ENCODE measurements at regions not wholly inside any gene's neighbourhood (a gene's known extent, or its start where the extent isn't known, plus 50 kb on each side); places are given as distances from the start of the nearest gene placed in this dataset.

DNA sequence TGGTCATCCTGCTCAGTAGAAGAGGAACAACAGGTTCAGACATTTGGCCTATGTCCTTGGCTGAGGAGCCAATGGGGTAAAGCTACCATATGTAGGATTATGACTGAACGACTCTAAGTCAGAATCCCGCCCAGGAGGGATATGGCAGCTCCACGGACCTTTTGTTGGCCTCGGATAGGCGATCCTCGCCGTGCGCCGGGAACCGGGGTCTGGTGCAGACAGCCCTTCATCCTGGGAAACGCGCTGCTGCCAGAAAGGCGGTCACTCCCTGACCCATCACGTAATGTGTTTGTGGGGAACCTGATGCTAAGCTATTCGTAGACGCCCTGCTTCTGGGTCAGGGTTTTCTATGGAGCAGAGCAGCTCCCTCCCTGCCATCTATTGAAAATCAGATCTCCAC, 178.9 kb upstream of the ALG10B start:
- no peak for DNase-seq (ENCODE audit: low read depth)
- in situ Hi-C loops (cut with HindIII; ENCODE audit: low pct_unique_long_range_greater_than_20kb, low sequenced_read_pairs): no loop called here

DNA sequence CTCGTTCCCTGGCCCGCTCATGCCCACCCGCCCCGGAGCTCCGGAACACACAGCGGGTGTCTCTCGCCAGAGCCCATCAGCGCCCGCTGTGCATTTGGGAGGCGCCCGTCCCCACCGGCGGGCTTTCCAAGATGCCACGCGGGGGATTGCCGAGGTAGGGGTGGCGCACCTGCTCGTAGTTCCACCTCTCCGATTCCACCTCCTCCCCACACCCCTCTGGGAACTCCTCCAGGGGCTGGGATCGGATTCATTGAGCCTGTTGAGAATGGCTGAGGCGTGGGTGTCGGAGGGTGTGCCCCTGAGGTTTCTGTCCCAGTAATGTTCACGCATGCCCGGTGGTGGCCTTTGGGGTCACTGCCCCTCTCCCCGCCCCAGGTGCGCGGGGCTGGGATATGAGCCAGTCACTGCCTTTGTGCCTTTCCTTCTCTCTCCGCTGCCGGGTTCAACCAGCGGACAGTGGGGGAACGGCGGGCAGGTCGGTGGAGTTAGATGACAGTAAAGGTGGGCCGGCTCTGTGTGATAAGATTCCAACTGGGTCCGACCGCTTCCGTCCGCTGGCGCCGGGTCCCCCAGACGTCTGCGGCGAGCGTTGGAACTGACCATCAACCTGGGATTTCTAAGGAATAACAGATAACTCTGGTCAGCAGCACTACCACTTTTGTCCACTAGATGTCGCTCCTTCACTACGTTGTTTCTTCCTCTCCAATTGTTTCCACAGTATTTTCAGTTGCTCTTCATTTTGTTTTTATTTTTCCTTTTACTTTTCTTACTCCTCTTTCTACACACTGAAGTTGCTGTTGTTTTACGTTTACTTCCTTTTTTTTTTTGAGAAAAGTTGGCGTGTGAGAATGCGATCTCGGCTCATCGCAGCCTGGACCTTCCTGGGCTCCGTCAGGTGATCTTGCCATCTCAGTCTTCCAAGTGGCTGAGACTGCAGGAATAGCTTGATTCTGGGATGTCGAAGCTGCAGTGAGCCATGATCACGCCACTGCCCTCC, 178.1 kb upstream of the ALG10B start:
- peak; percentile 88 for DNase-seq (ENCODE audit: low read depth)
- in situ Hi-C loops (cut with HindIII; ENCODE audit: low pct_unique_long_range_greater_than_20kb, low sequenced_read_pairs): no loop called here

DNA sequence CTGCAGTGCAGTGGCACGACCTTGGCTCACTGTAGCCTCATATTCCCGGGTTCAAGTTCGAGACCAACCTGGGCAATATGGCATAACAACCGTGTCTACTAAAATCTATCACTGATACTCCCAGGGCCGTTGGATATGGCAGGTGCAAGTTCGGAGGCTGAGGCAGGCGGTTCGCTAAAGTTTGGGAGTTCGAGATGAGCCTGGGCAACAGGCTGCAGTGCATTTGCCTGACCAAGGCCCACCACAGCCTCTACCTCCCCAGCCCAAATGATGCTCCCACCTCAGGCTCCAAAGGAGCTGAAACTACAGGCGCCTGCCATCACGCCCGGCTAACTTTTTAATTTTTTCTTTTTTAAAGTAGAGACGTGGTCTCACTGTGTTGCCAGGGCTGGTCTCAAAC, 177.1 kb upstream of the ALG10B start:
- in situ Hi-C loops (cut with HindIII; ENCODE audit: low pct_unique_long_range_greater_than_20kb, low sequenced_read_pairs): no loop called here
- no peak for DNase-seq (ENCODE audit: low read depth)

DNA sequence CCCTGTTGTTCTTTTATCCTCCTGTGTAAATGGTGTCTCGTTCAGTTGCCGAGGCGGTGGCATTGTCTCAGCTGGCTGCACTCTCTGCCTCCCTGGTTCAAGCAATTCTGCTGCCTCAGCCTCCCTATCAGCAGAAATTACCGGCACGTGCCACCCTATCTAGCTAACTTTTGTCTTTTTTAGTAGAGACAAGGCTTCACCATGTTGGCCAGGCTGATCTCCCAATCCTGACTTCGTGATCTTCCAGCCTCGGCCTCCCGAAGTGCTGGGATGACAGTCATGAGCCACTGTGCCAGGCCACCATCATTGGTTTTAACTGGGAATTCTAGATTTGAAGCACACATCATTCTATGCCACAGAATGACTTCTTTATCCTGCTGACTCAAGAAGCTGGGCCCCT, 175.3 kb upstream of the ALG10B start:
- in situ Hi-C loops (cut with HindIII; ENCODE audit: low pct_unique_long_range_greater_than_20kb, low sequenced_read_pairs): no loop called here

DNA sequence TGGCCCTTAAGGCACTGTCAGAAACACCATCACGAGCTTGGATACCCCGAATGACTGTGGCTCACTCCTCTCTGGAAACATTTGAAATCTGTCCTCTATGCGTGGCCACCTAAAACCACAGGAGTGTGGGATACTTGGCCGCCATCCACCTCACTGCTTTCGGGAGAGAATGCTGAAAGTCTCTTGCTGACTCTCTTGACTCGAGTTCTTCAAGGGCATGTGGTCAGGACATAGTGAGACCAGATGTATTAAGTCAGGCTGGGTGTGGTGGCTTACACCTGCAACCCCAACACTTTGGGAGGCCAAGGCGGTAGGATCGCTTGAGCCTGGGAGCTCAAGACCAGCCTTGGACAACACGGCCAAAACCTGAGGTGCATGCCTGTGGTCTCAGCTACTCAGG, 174.7 kb upstream of the ALG10B start:
- in situ Hi-C loops (cut with HindIII; ENCODE audit: low pct_unique_long_range_greater_than_20kb, low sequenced_read_pairs): no loop called here
- DNase-seq (ENCODE audit: low read depth): no peak

More for the DNA sequence above, 175.3 kb upstream of the ALG10B start:
- no peak for DNase-seq (ENCODE audit: low read depth)

DNA sequence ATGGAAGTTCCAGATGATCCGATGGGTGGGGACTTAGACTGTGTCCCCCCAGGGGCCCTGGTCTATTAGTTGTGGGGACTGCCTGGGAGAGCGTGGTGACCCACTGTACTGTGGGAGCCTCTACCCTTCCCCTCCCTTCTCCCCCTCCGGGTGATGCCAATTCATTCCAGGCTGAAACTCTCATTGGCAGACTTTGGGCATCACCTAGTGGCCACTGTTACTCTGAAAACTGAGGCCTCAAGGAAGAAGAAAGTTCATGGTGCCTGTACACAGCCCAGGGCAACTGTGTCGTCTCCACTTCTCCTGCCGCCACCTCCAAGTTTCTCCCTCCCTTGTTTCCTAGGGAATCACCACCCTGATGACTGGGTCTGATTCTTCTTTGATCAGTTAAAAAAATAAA, 173.6 kb upstream of the ALG10B start:
- in situ Hi-C loops (cut with HindIII; ENCODE audit: low pct_unique_long_range_greater_than_20kb, low sequenced_read_pairs): no loop called here
- no peak for DNase-seq (ENCODE audit: low read depth)

DNA sequence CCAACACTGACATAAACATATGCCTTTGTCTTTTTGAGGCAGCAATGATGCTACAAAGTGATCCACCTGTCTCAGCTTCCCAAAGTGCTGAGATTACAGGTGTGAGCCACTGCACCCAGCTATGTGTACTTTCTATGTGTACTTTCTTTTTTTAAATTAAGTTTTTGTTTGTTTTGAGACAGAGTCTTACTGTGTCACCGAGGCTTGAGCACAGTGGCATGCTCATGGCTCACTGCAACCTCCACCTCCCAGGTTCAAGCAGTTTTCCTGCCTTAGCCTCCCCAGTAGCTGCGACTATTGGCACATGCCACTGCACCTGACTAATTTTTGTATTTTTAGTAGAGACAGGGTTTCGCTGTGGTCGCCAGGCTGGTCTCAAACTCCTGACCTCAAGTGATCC, 172.5 kb upstream of the ALG10B start:
- in situ Hi-C loops (cut with HindIII; ENCODE audit: low pct_unique_long_range_greater_than_20kb, low sequenced_read_pairs): no loop called here
- no peak for DNase-seq (ENCODE audit: low read depth)

DNA sequence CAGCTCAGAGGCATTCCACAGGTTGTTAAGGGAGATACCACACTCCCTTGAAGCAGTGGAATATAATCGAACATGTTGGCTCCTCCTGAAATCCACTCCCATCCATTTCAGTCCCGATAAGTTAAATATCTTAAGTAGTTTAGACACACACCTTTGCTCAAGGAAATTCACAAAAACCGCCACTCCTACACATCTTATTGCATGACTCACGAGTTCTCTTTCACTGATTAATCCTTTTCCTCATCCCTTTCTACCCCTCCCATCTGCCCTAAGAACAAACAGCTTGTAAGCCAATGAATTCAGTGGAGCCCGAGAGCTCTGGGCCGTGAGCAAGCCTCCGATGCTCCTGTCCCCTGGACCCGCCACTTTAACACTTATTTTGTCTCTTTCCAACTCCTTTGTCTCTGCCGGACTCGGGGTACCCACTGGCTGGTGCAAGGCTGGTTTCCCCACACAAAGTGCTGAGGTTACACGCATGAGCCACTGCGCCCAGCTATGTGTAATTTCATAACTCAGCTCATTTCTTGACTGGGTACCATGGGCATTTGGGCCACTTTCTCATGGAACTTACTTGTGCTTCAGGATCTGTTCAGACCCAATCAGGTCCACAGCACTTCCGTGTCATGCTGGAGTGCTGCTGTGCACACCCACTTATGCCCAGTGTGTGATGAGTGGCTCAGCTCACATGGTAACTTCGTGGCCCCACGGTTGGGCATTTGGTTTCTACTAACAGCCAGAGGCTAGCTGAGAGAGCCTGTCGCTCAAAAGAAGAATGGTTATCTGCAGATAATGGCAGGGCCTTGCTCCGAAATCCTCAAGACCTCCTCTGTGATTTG, 171.8 kb upstream of the ALG10B start:
- in situ Hi-C loops (cut with HindIII; ENCODE audit: low pct_unique_long_range_greater_than_20kb, low sequenced_read_pairs): no loop called here
- DNase-seq (ENCODE audit: low read depth): peak; percentile 88

DNA sequence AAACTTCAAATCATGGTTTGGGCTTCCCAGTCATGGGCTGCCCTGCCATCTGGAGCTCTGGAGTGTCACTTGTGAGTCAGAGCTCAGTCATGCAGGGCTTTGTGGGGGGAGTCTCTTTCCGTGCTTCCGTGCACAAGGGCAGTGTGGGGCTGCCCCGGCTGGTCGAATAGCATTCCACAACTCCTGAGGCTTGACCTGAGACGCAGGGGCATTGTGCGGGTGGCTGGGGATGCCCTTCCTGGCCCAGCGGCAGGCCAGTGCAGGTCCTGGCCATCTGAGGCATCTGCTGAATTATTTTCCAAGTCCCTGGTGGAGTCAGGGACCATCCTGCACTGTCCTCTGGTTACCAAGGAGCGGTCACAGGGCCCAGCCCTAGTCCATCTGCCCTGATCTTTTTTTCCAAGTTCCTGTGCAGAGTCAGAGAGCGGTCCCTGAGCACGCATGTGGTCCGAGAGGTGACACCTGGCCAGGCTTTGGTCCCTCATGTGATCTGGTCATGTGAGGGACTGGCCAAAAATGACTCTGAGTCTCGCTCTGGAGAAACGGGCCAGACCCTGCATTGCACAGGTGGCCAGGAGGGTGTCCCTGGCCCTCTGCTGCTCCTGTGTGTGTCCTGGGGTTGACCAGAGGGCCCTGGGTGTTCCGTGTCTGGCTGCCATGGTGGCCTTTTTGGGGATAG, 167.0 kb upstream of the ALG10B start:
- peak; percentile 97 for DNase-seq (ENCODE audit: low read depth)
- in situ Hi-C loops (cut with HindIII; ENCODE audit: low pct_unique_long_range_greater_than_20kb, low sequenced_read_pairs): no loop called here

DNA sequence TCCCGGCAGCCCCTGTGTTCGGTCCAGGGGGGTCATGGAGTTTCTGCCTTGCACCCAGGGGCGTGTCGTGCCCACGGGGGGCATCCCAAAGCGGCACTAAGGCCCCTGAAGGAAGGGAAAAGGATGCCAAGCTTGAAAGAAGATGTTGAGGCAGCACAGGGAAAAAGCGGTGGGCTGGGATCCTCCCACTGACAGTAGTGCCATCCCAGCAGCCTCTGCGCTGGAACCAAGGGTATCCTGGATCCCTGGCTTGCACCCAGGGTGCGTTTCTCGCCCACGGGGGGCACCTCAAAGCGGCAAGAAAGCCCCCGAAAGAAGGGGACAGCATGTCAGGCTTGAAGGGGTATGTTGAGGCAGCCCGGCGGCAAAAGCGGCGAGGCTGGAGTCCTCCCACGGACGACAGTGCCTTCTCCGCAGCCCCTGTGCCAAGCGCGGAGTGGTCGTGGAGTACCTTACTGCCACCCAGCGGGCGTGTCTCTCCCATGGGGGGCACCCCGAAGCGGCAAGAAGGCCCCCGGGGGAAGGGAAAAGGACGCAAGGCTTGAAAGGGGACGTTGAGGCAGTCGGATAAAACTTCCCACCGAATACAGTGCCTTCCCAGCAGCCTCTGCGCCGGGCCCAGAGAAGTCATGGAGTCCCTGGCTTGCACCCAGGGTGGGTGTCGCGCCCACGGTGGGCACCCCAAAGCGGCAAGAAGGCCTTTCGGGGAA, 164.4 kb upstream of the ALG10B start:
- in situ Hi-C loops (cut with HindIII; ENCODE audit: low pct_unique_long_range_greater_than_20kb, low sequenced_read_pairs): no loop called here
- no peak for DNase-seq (ENCODE audit: low read depth)

DNA sequence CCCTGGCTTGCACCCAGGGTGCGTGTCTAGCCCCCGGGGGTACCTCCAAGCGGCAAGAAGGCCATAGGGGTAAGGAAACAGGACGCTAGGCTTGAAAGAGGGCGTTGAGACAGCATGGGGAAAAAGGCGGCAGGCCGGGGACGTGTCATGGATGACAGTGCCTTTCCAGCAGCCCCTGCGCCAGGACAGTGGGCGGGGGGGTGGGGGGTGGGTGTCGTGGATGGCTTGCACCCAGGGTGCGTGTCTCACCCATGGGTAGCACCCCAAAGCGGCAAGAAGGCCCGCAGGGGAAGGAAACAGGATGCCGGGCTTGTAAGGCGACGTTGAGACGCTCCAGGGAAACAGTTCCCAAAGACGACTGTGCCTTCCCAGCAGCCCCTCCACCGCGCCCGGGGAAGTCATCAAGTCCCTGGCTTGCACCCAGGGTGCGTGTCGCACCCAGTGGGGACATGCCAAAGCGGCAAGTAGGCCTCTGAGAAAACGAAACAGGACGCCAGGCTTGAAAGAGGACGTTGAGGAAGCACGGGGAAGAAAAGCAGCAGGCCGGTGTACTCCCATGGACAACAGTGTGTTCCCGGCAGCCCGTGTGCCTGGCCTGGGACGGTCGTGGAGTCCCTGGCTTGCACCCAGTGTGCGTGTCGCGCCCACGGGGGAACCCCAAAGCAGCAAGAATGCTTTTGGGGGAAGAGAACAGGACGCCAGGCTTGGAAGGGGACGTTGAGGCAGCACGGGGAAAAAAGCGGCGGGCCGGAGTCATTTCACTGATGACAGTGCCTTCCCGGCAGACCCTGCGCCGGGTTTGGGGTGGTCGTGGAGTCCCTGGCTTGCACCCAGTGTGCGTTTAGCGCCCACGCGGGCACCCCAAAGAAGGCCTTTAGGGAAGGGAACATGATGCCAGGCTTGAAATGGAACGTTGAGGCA, 163.5 kb upstream of the ALG10B start:
- no peak for DNase-seq (ENCODE audit: low read depth)
- in situ Hi-C loops (cut with HindIII; ENCODE audit: low pct_unique_long_range_greater_than_20kb, low sequenced_read_pairs): no loop called here

DNA sequence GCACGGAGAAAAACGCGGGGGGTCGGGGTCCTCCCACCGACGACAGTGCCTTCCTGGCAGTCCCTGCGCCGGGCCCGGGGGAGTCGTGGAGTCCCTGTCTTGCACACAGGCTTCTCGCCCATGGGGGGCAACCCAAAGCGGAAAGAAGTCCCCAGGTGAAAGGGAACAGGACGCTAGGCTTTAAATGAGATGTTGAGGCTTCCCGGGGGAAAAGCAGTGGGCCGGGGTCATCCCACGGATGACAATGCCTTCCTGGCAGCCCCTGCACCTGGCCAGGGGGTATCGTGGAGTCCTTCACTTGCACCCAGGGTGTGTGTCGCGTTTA, 162.9 kb upstream of the ALG10B start:
- DNase-seq (ENCODE audit: low read depth): no peak
- in situ Hi-C loops (cut with HindIII; ENCODE audit: low pct_unique_long_range_greater_than_20kb, low sequenced_read_pairs): no loop called here

DNA sequence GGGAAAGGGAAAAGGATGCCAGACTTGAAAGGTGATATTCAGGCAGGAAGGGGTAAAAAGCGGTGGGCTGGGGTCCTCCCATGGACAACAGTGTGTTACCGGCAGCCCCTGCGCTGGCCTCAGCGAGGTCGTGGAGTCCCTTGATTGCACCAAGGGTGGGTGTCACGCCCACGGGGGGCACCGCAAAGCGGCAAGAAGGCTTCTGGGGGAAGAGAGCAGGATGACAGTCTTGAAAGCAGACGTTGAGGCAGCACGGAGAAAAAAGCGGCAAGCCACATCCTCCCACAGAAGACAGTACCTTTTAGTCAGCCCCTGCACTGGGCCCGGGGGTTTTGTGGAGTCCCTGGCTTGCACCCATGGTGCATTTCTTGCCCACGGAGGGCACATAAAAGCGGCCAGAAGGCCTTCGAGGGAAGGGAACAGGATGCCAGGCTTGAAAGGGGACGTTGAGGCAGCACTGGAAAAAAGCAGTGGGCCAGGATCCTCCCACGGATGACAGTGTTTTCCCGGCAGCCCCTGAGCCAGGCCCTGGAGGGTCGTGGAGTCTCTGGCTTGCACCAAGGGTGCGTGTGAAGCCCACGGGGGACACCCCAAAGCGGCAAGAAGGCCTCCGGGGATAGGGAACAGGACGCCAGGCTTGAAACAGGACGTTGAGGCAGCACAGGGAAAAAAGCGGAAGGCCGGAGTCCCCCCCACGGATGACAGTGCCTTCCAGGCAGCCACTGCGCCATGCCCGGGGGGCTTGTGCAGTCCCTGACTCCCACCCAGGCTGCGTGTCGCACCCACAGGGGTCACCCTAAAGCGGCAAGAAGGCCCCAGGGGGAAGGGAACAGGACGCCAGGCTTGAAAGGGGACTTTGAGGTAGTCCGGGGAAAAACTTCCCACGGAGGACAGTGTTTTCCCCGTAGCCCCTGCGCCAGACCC, 162.2 kb upstream of the ALG10B start:
- in situ Hi-C loops (cut with HindIII; ENCODE audit: low pct_unique_long_range_greater_than_20kb, low sequenced_read_pairs): no loop called here
- no peak for DNase-seq (ENCODE audit: low read depth)

DNA sequence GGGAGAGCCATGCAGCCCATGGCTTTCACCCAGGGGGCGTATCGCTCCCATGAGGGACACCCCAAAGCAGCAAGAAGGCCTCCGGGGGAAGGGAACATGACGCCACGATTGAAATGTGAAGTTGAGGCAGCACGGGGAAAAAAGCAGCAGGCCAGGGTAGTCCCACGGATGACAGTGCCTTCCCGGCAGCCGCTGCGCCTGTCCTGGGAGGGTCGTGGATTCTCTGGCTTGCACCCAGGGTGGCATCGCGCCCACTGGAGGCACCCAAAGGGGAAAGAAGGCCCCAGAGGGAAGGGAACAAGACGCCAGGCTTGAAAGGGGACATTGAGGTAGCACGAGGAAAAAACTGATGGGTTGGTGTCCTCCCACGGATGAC, 161.6 kb upstream of the ALG10B start:
- in situ Hi-C loops (cut with HindIII; ENCODE audit: low pct_unique_long_range_greater_than_20kb, low sequenced_read_pairs): no loop called here
- DNase-seq (ENCODE audit: low read depth): no peak

DNA sequence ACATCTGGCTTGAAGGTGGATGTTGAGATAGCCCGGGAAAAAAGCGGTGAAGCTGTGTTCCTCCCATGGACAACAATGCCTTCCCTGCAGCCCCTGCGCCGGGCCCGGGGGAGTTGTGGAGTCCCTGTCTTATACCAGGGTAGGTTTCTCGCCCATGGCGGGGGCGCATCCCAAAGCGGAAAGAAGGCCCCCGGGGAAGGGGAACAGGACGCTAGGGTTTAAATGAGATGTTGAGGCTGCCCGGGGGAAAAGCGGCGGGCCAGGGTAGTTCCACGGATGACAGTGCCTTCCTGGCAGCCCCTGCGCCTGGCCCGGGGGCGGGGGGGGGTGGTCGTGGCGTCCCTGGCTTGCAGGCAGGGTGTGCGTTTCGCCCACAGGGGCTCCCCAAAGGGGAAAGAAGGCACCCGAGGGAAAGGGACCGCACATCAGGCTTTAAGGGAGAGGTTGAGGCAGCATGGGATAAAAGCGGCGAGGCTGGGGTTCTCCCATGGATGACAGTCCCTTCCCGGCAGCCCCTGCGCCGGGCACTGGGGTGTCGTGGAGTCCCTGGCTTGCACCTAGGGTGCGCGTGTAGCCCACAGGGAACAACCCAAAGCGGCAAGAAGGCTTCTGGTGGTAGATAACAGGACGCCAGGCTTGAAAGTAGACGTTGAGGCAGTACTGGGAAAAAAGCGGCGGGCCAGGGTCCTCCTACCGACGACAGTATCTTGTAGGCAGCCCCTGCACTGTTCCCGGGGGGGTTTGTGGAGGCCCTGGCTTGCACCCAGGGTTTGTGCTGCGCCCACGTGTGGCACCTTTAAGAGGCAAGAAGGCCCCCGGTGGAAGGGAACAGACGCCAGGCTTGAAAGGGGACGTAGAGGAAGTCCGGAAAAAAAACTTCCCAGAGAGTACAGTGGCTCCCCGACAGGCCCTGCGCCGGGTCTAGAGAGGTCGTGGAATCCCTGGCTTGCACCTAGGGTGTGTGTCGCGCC, 160.8 kb upstream of the ALG10B start:
- DNase-seq (ENCODE audit: low read depth): no peak
- in situ Hi-C loops (cut with HindIII; ENCODE audit: low pct_unique_long_range_greater_than_20kb, low sequenced_read_pairs): no loop called here
